ENCODE measurements at regions not wholly inside any gene's neighbourhood (a gene's known extent, or its start where the extent isn't known, plus 50 kb on each side); places are given as distances from the start of the nearest gene placed in this dataset.

- no peak for DNase-seq
Measured at GRCh38 chr5:133704411-133704810, 92.1 kb upstream of the FSTL4 start.

GRCh38 chr5:133703935-133704334 is 91.6 kb upstream of the FSTL4 start:
- no peak for DNase-seq

- DNase-seq = no peak
Measured at GRCh38 chr5:133702791-133703770, 90.7 kb upstream of the FSTL4 start.

GRCh38 chr5:133701871-133702270 is 89.5 kb upstream of the FSTL4 start:
- no peak for DNase-seq

GRCh38 chr5:133700251-133700650 is 87.9 kb upstream of the FSTL4 start:
- no peak for DNase-seq

- no peak for DNase-seq
Measured at GRCh38 chr5:133698646-133699526, 86.5 kb upstream of the FSTL4 start.

GRCh38 chr5:133698259-133698554 is 85.9 kb upstream of the FSTL4 start:
- DNase-seq = no peak

GRCh38 chr5:133697536-133698258 is 85.4 kb upstream of the FSTL4 start:
- DNase-seq = no peak

- DNase-seq = no peak
Measured at GRCh38 chr5:133696782-133697507, 84.6 kb upstream of the FSTL4 start.

- DNase-seq = no peak
Measured at GRCh38 chr5:133696006-133696584, 83.8 kb upstream of the FSTL4 start.

- DNase-seq = no peak
Measured at GRCh38 chr5:133694181-133694831, 82.0 kb upstream of the FSTL4 start.

GRCh38 chr5:133691448-133691847 is 79.1 kb upstream of the FSTL4 start:
- DNase-seq = no peak

- DNase-seq = no peak
Measured at GRCh38 chr5:133690746-133691145, 78.4 kb upstream of the FSTL4 start.

GRCh38 chr5:133688391-133688790 is 76.0 kb upstream of the FSTL4 start:
- DNase-seq = no peak

- no peak for DNase-seq
Measured at GRCh38 chr5:133687212-133688061, 75.1 kb upstream of the FSTL4 start.

GRCh38 chr5:133686566-133686965 is 74.2 kb upstream of the FSTL4 start:
- no peak for DNase-seq

- no peak for DNase-seq
Measured at GRCh38 chr5:133685402-133686018, 73.2 kb upstream of the FSTL4 start.

- no peak for DNase-seq
Measured at GRCh38 chr5:133683646-133684596, 71.6 kb upstream of the FSTL4 start.

- DNase-seq = no peak
Measured at GRCh38 chr5:133682451-133682850, 70.1 kb upstream of the FSTL4 start.
